ENCODE measurements at regions not wholly inside any gene's neighbourhood (a gene's known extent, or its start where the extent isn't known, plus 50 kb on each side); places are given as distances from the start of the nearest gene placed in this dataset.

DNA sequence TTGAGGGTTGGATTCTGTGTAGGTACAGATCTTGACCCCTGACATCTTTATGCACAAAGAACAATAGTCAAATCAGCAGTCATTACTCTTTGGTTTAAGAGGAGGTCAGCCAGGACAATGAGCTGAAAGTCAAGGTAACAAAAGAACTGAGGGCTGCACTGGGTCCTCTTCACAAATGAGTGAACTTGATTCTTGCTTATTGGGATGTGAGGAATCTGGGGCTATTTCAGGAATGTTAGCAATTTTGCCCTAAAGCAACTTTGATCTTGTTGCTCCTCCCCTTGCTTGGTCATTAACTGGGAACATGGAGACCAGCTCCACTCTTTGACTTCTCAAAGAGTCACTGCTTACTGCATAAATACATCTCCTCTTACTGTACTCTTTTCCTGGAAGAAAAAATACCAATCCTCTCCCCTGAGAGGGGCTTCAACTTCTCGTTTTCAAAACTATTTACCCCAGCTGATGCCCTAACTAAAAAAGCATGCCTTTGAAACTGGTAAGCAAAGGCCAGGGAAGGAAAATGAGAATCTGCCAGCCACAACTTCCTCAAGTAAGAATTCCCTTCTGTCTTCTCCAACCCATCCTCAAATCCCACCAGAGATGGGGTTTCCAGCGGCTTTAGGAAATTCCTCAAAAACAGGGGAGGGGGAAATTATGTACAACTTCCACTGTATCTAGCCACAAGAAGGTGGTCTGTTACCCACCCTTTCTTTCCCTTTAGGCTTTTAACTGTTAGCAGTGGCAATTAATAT, 368.3 kb downstream of the ENC1 start:
- no peaks in the 10 kb centered on the region for H3K27me3 ChIP-seq
- H3K4me3 ChIP-seq, result no peak overlapping the region
- no peak overlapping the region for H3K27ac ChIP-seq
- DNase-seq, result no peak
- H3K36me3 ChIP-seq, result no peaks in the 10 kb centered on the region
- no peaks in the 10 kb centered on the region for H3K4me1 ChIP-seq
- intact Hi-C loops (cut with DNase I; ENCODE audit: low total_unique reads), result no loop called here
- TF ChIP-seq POLR2A (IDR thresholded peaks at IDR 0.05), result no peak
- TF ChIP-seq, protein P1, sequence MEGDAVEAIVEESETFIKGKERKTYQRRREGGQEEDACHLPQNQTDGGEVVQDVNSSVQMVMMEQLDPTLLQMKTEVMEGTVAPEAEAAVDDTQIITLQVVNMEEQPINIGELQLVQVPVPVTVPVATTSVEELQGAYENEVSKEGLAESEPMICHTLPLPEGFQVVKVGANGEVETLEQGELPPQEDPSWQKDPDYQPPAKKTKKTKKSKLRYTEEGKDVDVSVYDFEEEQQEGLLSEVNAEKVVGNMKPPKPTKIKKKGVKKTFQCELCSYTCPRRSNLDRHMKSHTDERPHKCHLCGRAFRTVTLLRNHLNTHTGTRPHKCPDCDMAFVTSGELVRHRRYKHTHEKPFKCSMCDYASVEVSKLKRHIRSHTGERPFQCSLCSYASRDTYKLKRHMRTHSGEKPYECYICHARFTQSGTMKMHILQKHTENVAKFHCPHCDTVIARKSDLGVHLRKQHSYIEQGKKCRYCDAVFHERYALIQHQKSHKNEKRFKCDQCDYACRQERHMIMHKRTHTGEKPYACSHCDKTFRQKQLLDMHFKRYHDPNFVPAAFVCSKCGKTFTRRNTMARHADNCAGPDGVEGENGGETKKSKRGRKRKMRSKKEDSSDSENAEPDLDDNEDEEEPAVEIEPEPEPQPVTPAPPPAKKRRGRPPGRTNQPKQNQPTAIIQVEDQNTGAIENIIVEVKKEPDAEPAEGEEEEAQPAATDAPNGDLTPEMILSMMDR (IDR thresholded peaks at IDR 0.05), result no peak
- H3K9me3 ChIP-seq, result no peaks in the 10 kb centered on the region

GRCh38 chr5:74268297-74268696, 372.2 kb downstream of the ENC1 start:
- DNase-seq, result no peak
- H3K4me1 ChIP-seq, result no peaks in the 10 kb centered on the region
- TF ChIP-seq, protein P1 (IDR thresholded peaks at IDR 0.05), result no peak
- TF ChIP-seq POLR2A (IDR thresholded peaks at IDR 0.05), result no peak
- intact Hi-C loops (cut with DNase I; ENCODE audit: low total_unique reads), result no loop called here
- H3K4me3 ChIP-seq, result no peak overlapping the region
- H3K27me3 ChIP-seq, result no peaks in the 10 kb centered on the region
- H3K27ac ChIP-seq, result no peak overlapping the region
- no peaks in the 10 kb centered on the region for H3K36me3 ChIP-seq
- H3K9me3 ChIP-seq, result no peaks in the 10 kb centered on the region

DNA sequence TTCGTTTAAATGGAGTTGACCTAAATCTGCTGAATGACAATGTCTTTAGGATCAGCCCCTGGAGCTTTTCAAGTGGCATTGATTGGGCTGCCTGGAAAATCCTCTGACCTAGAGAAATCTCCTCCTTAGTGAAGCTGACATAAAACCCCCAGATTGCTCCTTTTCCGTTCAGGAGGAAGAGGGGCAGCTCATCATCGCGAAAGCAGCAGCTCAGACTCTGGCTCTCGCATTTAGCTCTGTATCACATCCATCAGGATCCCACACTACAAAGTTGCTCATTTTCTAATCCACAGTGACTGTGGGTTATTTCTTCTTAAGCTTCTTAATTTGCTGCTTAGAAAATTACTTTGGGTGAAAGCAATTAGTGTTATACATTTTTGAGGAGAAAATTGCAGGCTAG, 373.7 kb downstream of the ENC1 start:
- H3K36me3 ChIP-seq, result no peaks in the 10 kb centered on the region
- no peak overlapping the region for H3K4me3 ChIP-seq
- H3K4me1 ChIP-seq, result no peaks in the 10 kb centered on the region
- no peak for DNase-seq
- H3K27ac ChIP-seq, result no peak overlapping the region
- no peaks in the 10 kb centered on the region for H3K27me3 ChIP-seq
- TF ChIP-seq, protein P1 (IDR thresholded peaks at IDR 0.05), result no peak
- TF ChIP-seq POLR2A (IDR thresholded peaks at IDR 0.05), result no peak
- intact Hi-C loops (cut with DNase I; ENCODE audit: low total_unique reads), result no loop called here
- no peaks in the 10 kb centered on the region for H3K9me3 ChIP-seq

- Histone ChIP-seq H3K4me3 (no peak overlapping the region), H3K27ac (no peak overlapping the region), H3K4me1 (no peaks in the 10 kb centered on the region), H3K36me3 (no peaks in the 10 kb centered on the region), H3K27me3 (no peaks in the 10 kb centered on the region), H3K9me3 (no peaks in the 10 kb centered on the region)
- intact Hi-C loops (cut with DNase I; ENCODE audit: low total_unique reads), result no loop called here
- TF ChIP-seq POLR2A (IDR thresholded peaks at IDR 0.05), result no peak
- TF ChIP-seq, protein P1 (IDR thresholded peaks at IDR 0.05), result no peak
- DNase-seq, result no peak
These were observed 374.4 kb downstream of the ENC1 start for GRCh38 chr5:74266132-74266531.

DNA sequence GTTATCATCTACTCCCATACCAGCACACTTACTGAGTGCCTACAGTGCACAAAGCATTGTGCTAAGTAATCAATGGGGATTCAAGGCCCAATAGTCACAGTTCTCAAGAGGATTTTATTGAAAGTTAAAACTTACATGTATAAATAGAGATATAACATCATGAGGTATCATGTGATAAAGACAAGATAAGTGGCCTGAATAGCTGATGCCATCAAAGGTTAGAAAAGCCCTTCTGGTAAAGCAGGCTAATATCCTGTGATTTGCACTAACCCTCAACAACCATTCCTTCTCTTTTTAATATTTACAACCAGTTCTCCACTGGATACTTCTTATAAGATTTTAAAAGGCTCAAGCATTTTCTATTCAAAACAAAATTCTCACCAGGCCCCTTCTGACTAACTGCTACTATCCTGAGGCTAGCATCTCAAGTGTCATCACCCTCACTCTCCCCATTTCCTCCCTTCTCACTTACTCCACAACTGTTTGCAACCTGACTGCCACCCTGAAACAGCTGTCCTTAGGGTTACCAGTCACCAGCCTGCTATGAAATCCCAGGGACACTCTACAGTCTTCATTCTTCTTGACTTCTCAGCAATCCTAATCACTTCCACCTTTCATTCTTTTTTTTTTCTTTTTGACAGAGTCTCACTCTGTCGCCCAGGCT, 377.9 kb downstream of the ENC1 start:
- TF ChIP-seq, protein P1 (IDR thresholded peaks at IDR 0.05), result no peak
- no peak for TF ChIP-seq POLR2A (IDR thresholded peaks at IDR 0.05)
- intact Hi-C loops (cut with DNase I; ENCODE audit: low total_unique reads), result no loop called here

More for the DNA sequence above, 377.9 kb downstream of the ENC1 start:
- H3K27ac ChIP-seq, result no peak overlapping the region
- H3K4me1 ChIP-seq, result peaks cover 0 to 9% of the 10 kb centered on the region in 2 donors
- H3K27me3 ChIP-seq, result no peaks in the 10 kb centered on the region
- no peaks in the 10 kb centered on the region for H3K36me3 ChIP-seq
- DNase-seq, result no peak
- H3K9me3 ChIP-seq, result no peaks in the 10 kb centered on the region
- no peak overlapping the region for H3K4me3 ChIP-seq

Measured in uterus (tissue), 3 donors.